GM19372 (cell line): ENCODE measurements at regions not wholly inside any gene's neighbourhood (a gene's known extent, or its start where the extent isn't known, plus 50 kb on each side); places are given as distances from the start of the nearest gene placed in this dataset.

Source experiments
- ATAC-seq: cut with Tn5 transposase; IDR thresholded peaks from one replicate; pipeline ENCODE4 v1.9.1; 2021; ENCODE audit warnings: mild to moderate bottlenecking, low read depth, moderate library complexity; ENCODE audit not compliant: unreplicated experiment

GRCh38 chr2:191512874-191513273 is 165.1 kb upstream of the NABP1 start:
- no peak for ATAC-seq

DNA sequence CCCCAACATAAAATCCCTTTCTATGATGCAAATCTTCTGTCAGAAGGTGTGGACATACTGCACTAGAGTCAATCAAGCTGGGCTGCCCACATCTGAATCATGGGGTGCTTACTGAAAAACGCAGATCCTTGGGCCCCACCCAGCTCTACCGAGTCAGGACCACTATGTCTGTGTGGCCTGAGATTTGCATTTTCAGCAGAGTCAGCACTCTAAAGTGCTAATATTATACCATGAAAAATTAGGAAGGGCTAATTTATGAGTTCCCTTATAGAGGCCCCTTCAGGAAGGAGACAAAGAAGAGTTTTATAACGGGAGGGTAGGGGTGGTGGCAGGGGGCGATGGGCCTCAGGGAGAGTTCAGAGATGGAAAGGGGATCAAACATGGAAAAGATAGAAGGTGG is 163.3 kb upstream of the NABP1 start:
- ATAC-seq: no peak

GRCh38 chr2:191515551-191515950 is 162.4 kb upstream of the NABP1 start:
- ATAC-seq: no peak

- ATAC-seq: no peak
Measured at GRCh38 chr2:191516260-191516659, 161.7 kb upstream of the NABP1 start.

DNA sequence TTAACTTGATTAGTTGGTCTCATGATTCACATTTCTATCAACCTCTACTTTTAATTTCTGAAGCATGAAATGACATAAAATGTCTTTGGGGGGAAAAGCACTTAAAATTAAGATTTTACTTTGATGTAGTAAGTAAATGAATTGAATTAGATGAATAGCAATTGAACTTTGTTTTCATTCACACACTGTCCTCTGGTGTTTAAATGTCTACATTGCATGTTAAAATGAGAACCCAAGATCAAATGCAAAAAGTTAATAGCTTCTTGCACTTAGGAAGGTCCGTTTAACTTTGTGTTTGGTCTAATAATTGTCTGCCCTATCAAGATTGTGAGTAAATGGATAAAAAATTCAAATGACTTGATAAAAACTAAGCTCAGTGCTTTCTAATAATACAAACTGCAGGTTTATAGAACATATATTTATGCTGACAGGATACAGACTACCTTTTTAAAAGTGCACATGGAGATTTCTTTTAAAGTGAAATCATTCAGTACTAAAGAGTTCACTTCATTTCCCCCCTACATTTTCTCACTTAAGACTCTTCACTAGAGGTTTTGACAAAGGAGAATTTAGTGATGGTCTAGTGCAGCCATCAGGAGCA is 156.2 kb upstream of the NABP1 start:
- no peak for ATAC-seq

DNA sequence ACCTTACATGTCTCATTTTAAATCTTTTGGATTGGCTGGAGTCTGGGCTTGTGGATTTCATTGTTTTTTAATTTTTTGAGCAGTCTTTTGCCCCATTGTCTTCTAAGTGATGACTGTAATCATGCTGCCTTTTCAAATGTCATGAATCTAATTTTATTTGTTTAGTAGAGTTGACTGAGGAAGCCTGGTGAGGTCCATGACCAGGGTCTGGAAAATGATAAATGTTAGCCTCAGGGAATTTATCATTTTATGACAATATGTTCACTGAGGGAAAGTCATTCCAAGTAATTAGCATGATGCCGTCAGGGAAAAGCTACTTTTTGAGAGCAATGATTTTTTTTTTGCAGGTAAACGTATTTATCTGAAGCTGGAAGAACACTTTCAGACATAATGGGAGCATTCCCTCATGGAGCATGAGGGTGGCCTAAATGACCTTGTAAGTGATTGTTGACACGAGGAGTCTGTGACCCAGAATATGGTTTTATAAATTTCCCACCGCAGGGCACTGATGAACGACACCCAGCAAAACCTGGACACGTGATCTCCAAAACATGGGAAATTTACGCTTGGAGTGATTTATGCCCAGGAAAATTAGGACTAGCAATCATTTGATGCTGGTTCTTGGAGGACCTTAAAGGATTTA is 155.3 kb upstream of the NABP1 start:
- ATAC-seq: no peak

DNA sequence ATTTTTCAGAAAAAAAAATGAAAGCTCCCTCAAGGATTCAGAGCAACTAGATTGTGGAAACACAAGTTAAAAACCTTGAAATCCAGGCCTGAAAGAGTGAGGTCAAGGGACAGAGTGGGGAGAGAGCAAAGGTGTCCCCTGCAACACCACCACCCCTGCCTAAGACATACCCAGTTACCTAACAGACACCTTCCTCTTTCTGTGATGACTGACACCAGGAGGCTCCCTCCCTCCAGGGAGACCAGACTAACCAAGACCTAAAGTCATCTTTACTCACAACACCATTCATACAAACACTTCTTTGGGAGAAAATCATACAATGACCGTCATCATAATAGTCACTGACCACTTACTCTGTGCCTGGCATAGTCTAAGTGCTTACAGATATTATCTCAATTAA is 151.8 kb upstream of the NABP1 start:
- no peak for ATAC-seq

GRCh38 chr2:191526536-191526935 is 151.4 kb upstream of the NABP1 start:
- no peak for ATAC-seq

DNA sequence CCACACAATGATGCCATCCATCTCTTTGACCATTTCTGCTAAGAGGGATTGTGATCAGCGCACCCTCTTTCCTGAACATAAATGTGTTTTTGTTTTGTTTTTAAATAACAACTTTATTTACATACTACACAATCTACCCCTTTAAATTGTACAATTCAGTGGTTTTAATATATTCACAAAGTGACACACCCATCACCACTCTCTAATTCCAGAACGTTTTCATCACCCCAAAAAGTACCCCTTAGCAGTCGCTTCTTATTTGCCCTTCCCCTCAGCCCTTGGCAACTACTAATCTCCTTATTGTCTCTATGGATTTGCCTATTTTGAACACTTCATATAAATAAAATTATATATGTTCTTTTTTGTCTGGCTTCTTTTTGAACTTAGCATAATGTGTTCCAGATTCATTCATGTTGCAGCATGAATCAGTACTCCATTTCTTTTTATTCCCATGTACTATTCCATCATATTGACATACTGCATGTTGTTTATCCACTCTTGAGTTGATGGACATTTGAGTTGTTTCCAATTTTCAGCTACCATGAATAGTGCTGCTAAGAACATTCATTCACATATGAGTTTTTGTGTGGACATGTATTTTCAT is 150.9 kb upstream of the NABP1 start:
- ATAC-seq: no peak

DNA sequence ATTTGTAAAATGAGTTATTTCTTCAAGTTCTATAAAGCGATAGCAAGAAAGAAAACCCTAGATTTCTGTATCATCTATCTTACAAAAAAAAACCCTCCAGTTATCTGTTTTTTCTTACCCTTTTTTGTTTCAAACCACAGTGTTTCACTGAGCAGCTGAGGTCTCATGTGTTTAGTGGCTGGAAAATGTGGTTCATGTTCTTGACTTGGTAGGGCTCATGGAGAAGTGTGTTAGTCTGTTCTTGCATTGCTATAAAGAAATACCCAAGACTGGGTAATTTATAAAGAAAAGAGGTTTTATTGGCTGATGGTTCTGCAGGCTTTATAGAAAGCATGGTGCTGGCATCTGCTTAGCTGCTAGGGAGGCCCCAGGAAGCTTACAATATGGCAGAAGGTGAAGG is 147.3 kb upstream of the NABP1 start:
- ATAC-seq: no peak

GRCh38 chr2:191533693-191534180 is 144.2 kb upstream of the NABP1 start:
- no peak for ATAC-seq

GRCh38 chr2:191537921-191538320 is 140.0 kb upstream of the NABP1 start:
- ATAC-seq: no peak

DNA sequence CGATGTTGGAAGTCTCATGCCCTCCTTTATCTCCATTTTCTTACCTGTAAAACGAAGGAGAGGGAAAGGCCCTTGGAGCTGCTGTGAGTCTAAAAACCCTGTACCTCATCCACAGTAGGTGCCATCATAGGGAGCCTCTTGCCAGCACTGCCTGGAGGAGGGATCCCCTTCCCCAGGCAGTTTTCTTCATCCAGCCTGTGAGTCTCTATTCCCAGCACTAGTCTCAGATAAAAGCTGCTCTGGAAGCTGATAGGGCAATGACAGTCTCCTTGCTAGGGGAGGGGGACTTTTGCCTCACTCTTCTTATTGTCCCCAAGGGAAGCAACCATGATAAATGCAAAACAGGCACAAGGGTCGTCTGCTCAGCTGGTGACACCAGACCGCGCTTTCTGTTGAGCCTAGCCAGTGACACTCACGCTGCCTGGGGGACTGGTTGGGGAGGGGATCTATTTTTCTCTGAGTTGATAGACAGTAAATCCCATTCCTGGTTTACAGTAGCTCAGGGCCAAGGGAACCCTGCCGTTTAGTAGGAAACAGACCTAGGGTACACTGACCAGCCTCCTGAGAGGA is 139.5 kb upstream of the NABP1 start:
- ATAC-seq: no peak

GRCh38 chr2:191539068-191539467 is 138.9 kb upstream of the NABP1 start:
- no peak for ATAC-seq

DNA sequence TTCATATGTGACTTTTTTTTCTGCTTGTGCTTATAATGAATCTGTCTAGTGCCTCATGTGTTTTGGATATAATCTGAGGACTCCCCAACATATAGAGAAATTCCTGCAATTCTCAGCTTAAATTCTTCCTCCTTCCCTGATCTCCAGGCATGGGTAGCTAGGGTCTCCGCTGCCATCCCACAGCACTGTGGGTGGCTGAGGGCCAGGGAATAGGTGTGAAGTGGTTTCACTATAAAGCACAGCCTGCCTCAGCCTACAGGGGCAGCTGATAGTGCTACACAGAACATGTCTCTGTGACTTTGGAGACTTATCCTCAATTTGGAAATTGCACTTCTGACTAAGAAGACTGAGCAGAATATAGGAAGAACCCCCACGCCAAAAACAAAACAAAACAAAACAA is 137.3 kb upstream of the NABP1 start:
- ATAC-seq: no peak

- no peak for ATAC-seq
Measured at GRCh38 chr2:191543708-191544107, 134.2 kb upstream of the NABP1 start.

DNA sequence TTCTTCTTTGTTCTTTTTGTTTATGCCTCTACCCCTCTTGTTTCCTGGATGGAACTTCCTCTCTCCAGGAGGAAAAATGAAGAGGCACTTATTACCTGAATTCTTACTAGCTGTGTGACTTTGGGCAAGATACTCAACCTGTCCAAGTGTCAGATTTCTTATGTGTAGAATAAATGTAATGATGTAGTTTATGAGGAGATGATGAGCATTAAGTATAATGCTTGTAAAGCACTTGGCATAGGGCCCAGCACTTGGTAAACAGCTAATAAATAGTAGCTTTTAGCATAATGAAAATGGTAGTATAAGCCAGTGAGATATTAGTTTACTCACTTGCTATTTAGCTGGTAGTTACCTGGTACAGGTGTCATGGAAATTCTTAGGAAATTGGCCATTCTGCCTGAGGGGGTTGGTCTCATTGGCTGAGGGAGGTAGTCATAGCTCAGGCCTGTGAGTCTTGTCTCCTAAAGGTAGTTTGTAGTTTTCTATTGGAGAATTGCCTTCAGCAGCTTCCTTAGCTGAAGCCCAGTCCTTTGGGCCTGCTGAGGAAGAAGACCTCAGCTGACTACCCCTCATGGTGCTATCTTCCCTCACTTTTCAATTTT is 133.4 kb upstream of the NABP1 start:
- no peak for ATAC-seq

DNA sequence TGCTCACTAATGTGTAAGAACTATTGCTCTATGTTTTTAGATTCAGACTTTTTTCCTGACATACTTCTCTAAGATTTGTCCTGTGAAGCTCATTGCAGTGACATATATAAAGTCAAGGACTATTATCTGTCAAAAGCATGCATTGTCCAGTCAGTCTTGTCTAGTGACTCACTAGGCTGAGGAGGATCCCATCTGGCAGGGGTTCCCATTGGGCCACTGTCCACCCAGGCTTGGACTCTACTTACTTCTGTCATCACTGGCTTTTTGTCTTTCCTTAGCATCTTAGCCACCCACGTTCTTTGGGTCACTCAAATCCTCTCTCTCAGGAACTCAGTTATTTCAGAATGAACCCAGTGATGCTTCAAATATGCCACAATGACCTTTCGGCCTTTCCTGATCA is 132.6 kb upstream of the NABP1 start:
- ATAC-seq: no peak

DNA sequence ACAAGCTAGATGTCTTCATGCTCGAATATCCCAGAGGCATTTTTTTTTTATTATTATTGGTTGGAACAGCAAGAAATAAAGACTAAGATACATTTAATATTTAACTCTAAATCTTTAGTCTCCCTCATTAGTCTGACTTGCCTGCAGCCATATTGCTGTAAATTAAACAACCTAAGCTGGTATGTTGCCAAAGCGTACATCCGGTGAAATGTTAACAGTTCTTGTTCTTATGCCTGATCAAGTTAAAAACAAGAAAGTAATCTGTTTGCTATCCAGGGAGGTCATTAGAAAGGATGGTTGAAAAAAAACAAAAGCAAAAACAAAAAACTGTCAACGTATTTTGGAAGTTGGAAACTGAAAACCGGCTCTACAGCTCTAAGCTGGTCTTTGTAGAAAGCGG is 125.9 kb upstream of the NABP1 start:
- ATAC-seq: no peak

- ATAC-seq: no peak
Measured at GRCh38 chr2:191554240-191554639, 123.7 kb upstream of the NABP1 start.

GRCh38 chr2:191555092-191555742 is 122.7 kb upstream of the NABP1 start:
- peak; percentile 93 for ATAC-seq
